Ovary (tissue), 7 donors: ENCODE measurements at regions not wholly inside any gene's neighbourhood (a gene's known extent, or its start where the extent isn't known, plus 50 kb on each side); places are given as distances from the start of the nearest gene placed in this dataset.
"Not testable (repeated sequence)": the region's sequence is repeated elsewhere in the genome, so short reads cannot be mapped to it uniquely, and the experiment has no call there.

ENCODE experiments used
- DNase-seq, 5 donors: peaks; one replicate each; pipeline ENCODE4 v3.0.0-alpha.2; 2019 to 2020
- H3K27ac ChIP-seq, 2 donors: fragments of 200-600 bp; one replicate each; pipeline versions ENCODE4 v1.5.1 to v1.8.0; 2019 to 2022
- H3K27me3 ChIP-seq: fragments of 200-600 bp; one replicate; pipeline ENCODE4 v1.8.0; 2022
- H3K36me3 ChIP-seq: fragments of 200-600 bp; sonication (generic); one replicate; pipeline ENCODE4 v1.5.1; 2019
- H3K4me1 ChIP-seq: one replicate; pipeline ENCODE4 v1.8.1; 2013; ENCODE audit warnings: mild to moderate bottlenecking, moderate library complexity; ENCODE audit not compliant: insufficient read depth
- H3K4me3 ChIP-seq: fragments of 200-600 bp; sonication (generic); one replicate; pipeline ENCODE4 v1.5.1; 2017
- H3K9me3 ChIP-seq, 2 donors: fragments of 200-600 bp in 1 of 2; sonication (generic) in 1 of 2; one replicate each; pipeline versions ENCODE4 v1.5.1 to v1.8.1; 2013 to 2019; ENCODE audit warnings: mild to moderate bottlenecking in 1 of 2, moderate library complexity in 1 of 2
- EP300 ChIP-seq: sonication (generic); formaldehyde crosslinking; IDR thresholded peaks from one replicate; pipeline ENCODE4 v1.6.1; 2017; ENCODE audit warnings: antibody characterized with exemption
- POLR2A ChIP-seq: fragments of 450-650 bp; IDR thresholded peaks from one replicate; pipeline ENCODE4 v1.6.1; 2017; ENCODE audit warnings: antibody characterized with exemption, mild to moderate bottlenecking, moderate library complexity
- WGBS, 3 donors: extraction: QIAGEN DNeasy Blood & Tissue Kit in 1 of 3; methylation state at CpG; one replicate each; pipeline versions ENCODE4 v1.1.5 to v1.1.7; 2013 to 2017; 5-methylcytosine and 5-hydroxymethylcytosine counted together
- intact Hi-C, 4 donors: fragments of 100-400 bp; cut with DNase I; formaldehyde crosslinking; loops; one replicate each; pipeline versions ENCODE4 v1.11.0 to v1.15.1; 2022 to 2023
- TF ChIP-seq, protein P1 (sequence below), 3 donors: fragments of 450-650 bp in 2 of 3; fragments of 200-600 bp in 1 of 3; IDR thresholded peaks; one replicate each; pipeline versions ENCODE4 v1.5.1 to v1.8.0; 2016 to 2022; ENCODE audit warnings: antibody characterized with exemption in 3 of 3, mild to moderate bottlenecking in 1 of 3
- donor health status: DM: no; HTN: no; CAD: no; lungs with moderate emphysema.
- donor health status: DM: no; HTN: no; CAD: no.
- donor health status: Bipolar disorder and iron deficiency.
- donor health status: DM: no; HTN: no; CAD: no.
- donor health status: DM: yes; HTN: yes; CAD: no.

DNA sequence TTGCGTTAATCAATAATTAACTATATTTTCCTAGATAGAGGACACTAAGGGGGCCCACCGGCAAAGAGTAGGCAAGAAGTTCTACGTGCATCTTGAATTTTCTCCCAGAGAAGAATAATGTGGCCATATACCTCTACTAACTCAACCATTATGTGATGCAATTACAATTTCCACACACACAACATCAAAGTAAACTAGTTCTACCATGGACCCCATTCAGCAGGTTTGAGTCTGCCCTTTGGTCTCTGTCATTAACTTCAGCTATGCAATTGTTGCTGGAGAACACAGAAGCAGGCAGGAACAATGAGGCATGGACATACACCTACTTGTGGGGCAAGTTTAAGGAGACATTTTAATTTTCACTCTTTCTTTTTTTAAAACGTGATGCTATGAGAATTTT, 705.9 kb downstream of the PDCD6IP start:
- no peak for DNase-seq
- WGBS, 3 donors: 80 to 81% (median 81%) methylated on average over 4 of the region's 4 CpGs
- H3K9me3 ChIP-seq: no peaks in the 10 kb centered on the region
- H3K27me3 ChIP-seq: no peaks in the 10 kb centered on the region
- H3K4me1 ChIP-seq: no peaks in the 10 kb centered on the region
- no peak overlapping the region for H3K4me3 ChIP-seq
- H3K36me3 ChIP-seq: no peaks in the 10 kb centered on the region
- intact Hi-C loops: no loop called here
- TF ChIP-seq, protein P1, sequence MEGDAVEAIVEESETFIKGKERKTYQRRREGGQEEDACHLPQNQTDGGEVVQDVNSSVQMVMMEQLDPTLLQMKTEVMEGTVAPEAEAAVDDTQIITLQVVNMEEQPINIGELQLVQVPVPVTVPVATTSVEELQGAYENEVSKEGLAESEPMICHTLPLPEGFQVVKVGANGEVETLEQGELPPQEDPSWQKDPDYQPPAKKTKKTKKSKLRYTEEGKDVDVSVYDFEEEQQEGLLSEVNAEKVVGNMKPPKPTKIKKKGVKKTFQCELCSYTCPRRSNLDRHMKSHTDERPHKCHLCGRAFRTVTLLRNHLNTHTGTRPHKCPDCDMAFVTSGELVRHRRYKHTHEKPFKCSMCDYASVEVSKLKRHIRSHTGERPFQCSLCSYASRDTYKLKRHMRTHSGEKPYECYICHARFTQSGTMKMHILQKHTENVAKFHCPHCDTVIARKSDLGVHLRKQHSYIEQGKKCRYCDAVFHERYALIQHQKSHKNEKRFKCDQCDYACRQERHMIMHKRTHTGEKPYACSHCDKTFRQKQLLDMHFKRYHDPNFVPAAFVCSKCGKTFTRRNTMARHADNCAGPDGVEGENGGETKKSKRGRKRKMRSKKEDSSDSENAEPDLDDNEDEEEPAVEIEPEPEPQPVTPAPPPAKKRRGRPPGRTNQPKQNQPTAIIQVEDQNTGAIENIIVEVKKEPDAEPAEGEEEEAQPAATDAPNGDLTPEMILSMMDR (IDR thresholded peaks at IDR 0.05): no peak
- TF ChIP-seq POLR2A (no peak), EP300 (no peak)
- no peak overlapping the region for H3K27ac ChIP-seq

DNA sequence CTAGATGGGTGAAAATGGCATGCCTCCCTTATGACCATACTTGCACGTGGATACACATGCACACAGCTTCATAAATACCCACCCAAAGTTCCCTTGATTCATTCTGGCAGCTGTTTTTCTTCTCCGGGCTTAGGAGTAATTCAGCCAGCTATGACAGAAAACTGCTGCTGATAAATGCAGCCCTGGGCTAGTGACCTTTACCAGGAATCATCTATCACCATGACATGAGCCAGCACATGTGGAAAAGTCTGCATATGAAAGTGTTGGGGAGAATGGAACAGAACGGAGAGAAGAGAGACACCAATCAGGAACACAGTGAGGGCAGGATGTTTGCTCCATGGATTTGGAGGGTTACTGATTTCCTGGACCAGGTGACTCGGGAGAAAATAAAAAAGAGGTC, 706.3 kb downstream of the PDCD6IP start:
- H3K4me3 ChIP-seq: no peak overlapping the region
- H3K36me3 ChIP-seq: no peaks in the 10 kb centered on the region
- DNase-seq: no peak
- intact Hi-C loops: no loop called here
- TF ChIP-seq, protein P1 (IDR thresholded peaks at IDR 0.05): no peak
- TF ChIP-seq EP300 (no peak), POLR2A (no peak)
- no peak overlapping the region for H3K27ac ChIP-seq
- H3K27me3 ChIP-seq: no peaks in the 10 kb centered on the region
- H3K9me3 ChIP-seq: no peaks in the 10 kb centered on the region
- no peaks in the 10 kb centered on the region for H3K4me1 ChIP-seq
- 9 to 19% (median 15%) methylated on average over 4 of the region's 4 CpGs for WGBS, 3 donors

DNA sequence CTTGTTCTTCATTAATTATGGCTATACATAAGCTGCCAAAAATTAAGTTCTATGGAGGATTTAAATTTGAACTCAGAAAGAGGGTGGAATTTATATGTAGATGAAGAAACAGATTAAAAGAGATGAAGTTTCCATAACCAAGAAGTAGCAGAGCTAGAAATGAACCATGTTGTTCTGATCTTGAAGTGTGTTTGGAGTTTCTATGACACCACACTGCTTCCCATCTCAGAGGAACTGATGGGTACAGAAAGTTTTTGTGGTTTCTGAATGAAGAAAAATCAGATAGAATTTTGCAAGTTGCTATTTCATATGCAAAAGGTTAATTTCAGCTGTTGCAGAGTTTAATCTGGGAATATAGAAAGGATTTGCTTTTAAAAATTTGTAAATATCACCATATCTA, 710.3 kb downstream of the PDCD6IP start:
- no peak for DNase-seq
- intact Hi-C loops: no loop called here
- Histone ChIP-seq H3K9me3 (no peaks in the 10 kb centered on the region), H3K4me3 (no peak overlapping the region), H3K36me3 (no peaks in the 10 kb centered on the region), H3K27ac (no peak overlapping the region), H3K27me3 (no peaks in the 10 kb centered on the region), H3K4me1 (no peaks in the 10 kb centered on the region)
- TF ChIP-seq EP300 (no peak), POLR2A (no peak)
- TF ChIP-seq, protein P1 (IDR thresholded peaks at IDR 0.05): no peak

DNA sequence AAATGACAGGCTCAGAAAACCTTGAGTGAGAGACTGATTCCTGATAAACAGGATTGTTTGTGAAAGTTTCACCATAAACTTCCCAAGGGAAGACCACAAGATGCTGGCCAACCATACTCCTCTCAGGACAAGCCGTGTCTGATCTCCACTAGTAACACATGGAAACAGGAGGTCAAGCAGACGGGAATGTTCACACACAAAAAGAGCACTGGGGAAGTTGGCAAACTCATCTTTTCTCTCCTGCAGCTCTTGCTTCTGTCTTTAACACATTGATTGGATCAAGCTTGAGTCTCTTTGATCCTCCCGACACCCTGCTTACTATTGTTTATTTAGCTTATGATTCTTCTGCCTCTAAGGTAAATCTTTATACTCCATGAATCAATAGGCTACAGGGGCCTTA, 713.5 kb downstream of the PDCD6IP start:
- Histone ChIP-seq H3K36me3 (no peaks in the 10 kb centered on the region), H3K4me1 (no peaks in the 10 kb centered on the region), H3K9me3 (no peaks in the 10 kb centered on the region), H3K4me3 (no peak overlapping the region), H3K27me3 (no peaks in the 10 kb centered on the region), H3K27ac (no peak overlapping the region)
- 44 to 52% (median 48%) methylated on average over 3 of the region's 3 CpGs for WGBS, 3 donors
- DNase-seq: no peak
- intact Hi-C loops: no loop called here
- no peak for TF ChIP-seq EP300
- no peak for TF ChIP-seq POLR2A
- TF ChIP-seq, protein P1 (IDR thresholded peaks at IDR 0.05): no peak

DNA sequence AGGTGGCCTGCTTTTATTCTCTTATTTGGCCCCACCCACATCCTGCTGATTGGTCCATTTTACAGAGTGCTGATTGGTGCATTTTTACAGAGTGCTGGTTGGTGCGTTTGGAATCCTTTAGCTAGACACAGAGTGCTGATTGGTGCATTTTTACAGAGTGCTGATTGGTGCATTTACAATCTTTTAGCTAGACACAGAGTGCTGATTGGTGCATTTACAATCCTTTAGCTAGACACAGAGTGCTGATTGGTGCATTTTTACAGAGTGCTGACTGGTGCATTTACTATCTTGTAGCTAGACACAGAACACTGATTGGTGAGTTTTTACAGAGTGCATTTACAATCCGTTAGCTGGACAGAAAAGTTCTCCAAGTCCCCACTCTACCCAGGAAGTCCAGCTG, 720.6 kb downstream of the PDCD6IP start:
- H3K9me3 ChIP-seq, H3K27me3 ChIP-seq, H3K36me3 ChIP-seq, H3K4me1 ChIP-seq, DNase-seq, H3K4me3 ChIP-seq, H3K27ac ChIP-seq, intact Hi-C loops: not testable (repeated sequence)
- WGBS, 3 donors: 78 to 89% (median 84%) methylated on average over 2 of the region's 2 CpGs
